ENCODE measurements at regions not wholly inside any gene's neighbourhood (a gene's known extent, or its start where the extent isn't known, plus 50 kb on each side); places are given as distances from the start of the nearest gene placed in this dataset.

DNA sequence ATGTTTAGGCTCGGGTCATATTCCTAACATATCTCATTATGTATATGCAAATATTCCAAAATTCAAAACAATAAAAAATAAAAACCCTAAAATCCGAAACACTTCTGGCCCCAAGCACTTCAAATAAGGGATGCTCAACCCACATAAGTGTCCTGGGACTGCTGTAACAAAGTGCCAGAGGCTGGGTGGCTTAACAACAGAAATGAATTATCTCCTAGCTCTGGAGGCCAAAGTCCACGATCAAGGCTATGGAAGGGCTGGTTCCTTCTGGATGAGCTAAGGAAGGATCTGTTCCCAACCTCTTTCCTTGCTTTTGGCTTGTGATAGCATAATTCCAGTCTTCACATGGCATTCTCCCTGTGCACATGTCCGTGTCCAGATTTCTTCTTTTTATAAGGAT is 181.6 kb upstream of the NFE2L3 start:
- Histone ChIP-seq H3K4ac (ENCODE audit: low read depth, low read length) (no peak overlapping the region), H3K79me1 (ENCODE audit: low read length) (no peaks in the 10 kb centered on the region), H2BK5ac (ENCODE audit: low read length) (no peak overlapping the region), H3K4me3 (ENCODE audit: low read length) (no peak overlapping the region), H2AK5ac (ENCODE audit: low read length) (no peak overlapping the region), H3K18ac (ENCODE audit: low read length) (no peak overlapping the region), H3K27ac (ENCODE audit: low read depth, low read length) (no peak overlapping the region), H3K36me3 (ENCODE audit: control insufficient read depth, insufficient read depth, low read length) (no peaks in the 10 kb centered on the region), H4K5ac (ENCODE audit: low read length) (no peak overlapping the region), H3K79me2 (ENCODE audit: control insufficient read depth, insufficient read depth, low read length) (no peaks in the 10 kb centered on the region), H3K27me3 (ENCODE audit: insufficient read depth, low read length, poor library complexity) (no peaks in the 10 kb centered on the region), H3K4me2 (ENCODE audit: low read length) (no peak overlapping the region), H2BK120ac (ENCODE audit: low read depth, low read length) (no peak overlapping the region), H4K8ac (ENCODE audit: low read depth, low read length) (no peak overlapping the region), H3K4me1 (ENCODE audit: control insufficient read depth, low read depth, low read length) (no peaks in the 10 kb centered on the region), H3K9ac (ENCODE audit: low read length) (no peak overlapping the region), H2BK15ac (replicated peaks; ENCODE audit: low read depth) (no peak overlapping the region), H3K56ac (ENCODE audit: low read length) (no peak overlapping the region), H3K23ac (ENCODE audit: low read length) (no peak overlapping the region)
- no peak for DNase-seq
- 100% methylated on average over 2 of the region's 4 CpGs for WGBS (ENCODE audit: extremely low coverage, insufficient coverage, low lambda C conversion rate)

DNA sequence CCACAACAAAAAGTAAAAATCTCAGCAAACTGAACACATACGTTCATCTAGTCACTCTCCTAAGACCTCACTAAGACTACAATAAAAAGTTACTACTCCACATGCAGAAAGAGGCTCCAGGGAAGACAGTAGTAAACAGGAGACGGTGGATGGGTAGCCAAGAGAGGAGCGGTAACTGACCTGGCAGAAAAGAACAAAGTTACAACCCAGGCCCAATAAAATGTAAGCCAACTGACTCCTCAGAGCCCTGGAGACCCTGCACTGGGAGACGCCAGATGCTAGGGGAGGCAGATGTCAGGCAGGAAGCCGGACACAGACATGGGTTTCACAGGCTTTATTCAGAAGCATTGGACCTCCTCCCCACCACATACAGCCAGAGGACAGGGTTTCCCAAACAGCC is 181.1 kb upstream of the NFE2L3 start:
- H3K18ac ChIP-seq (ENCODE audit: low read length) = no peak overlapping the region
- no peak overlapping the region for H3K4me3 ChIP-seq (ENCODE audit: low read length)
- H3K4me2 ChIP-seq (ENCODE audit: low read length) = no peak overlapping the region
- H3K36me3 ChIP-seq (ENCODE audit: control insufficient read depth, insufficient read depth, low read length) = no peaks in the 10 kb centered on the region
- WGBS (ENCODE audit: extremely low coverage, insufficient coverage, low lambda C conversion rate) = no CpG with 5 or more reads among the region's 5 CpGs
- no peak overlapping the region for H3K9ac ChIP-seq (ENCODE audit: low read length)
- no peak overlapping the region for H3K23ac ChIP-seq (ENCODE audit: low read length)
- H4K5ac ChIP-seq (ENCODE audit: low read length) = no peak overlapping the region
- DNase-seq = no peak
- no peaks in the 10 kb centered on the region for H3K79me1 ChIP-seq (ENCODE audit: low read length)
- H3K27me3 ChIP-seq (ENCODE audit: insufficient read depth, low read length, poor library complexity) = no peaks in the 10 kb centered on the region
- H2BK5ac ChIP-seq (ENCODE audit: low read length) = no peak overlapping the region
- no peak overlapping the region for H2AK5ac ChIP-seq (ENCODE audit: low read length)
- no peaks in the 10 kb centered on the region for H3K79me2 ChIP-seq (ENCODE audit: control insufficient read depth, insufficient read depth, low read length)
- H3K27ac ChIP-seq (ENCODE audit: low read depth, low read length) = no peak overlapping the region
- no peak overlapping the region for H2BK15ac ChIP-seq (replicated peaks; ENCODE audit: low read depth)
- no peak overlapping the region for H3K4ac ChIP-seq (ENCODE audit: low read depth, low read length)
- no peak overlapping the region for H2BK120ac ChIP-seq (ENCODE audit: low read depth, low read length)
- H4K8ac ChIP-seq (ENCODE audit: low read depth, low read length) = no peak overlapping the region
- H3K4me1 ChIP-seq (ENCODE audit: control insufficient read depth, low read depth, low read length) = no peaks in the 10 kb centered on the region
- no peak overlapping the region for H3K56ac ChIP-seq (ENCODE audit: low read length)

DNA sequence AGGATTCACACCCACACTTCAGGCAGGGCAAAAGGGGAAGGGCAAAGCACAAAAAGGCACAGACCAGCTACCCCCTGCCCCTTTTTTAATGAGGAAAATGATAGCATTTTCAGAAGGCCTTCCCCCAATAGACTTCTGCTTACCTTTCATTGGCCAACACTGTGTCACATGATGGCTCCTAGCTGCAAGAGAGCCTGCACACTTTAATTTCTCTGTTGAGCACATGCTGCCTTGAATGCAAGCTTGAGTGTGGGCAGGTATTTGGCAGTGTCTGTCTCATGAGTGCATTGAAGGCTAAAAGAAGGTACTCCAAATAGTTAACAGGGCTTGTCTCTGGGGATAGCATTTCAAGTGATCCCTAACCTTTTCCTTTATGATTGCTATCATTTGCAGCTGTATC is 175.4 kb upstream of the NFE2L3 start:
- Histone ChIP-seq H3K79me2 (ENCODE audit: control insufficient read depth, insufficient read depth, low read length) (no peaks in the 10 kb centered on the region), H4K5ac (ENCODE audit: low read length) (no peak overlapping the region), H3K4me1 (ENCODE audit: control insufficient read depth, low read depth, low read length) (no peaks in the 10 kb centered on the region), H2AK5ac (ENCODE audit: low read length) (no peak overlapping the region), H2BK5ac (ENCODE audit: low read length) (no peak overlapping the region), H3K27me3 (ENCODE audit: insufficient read depth, low read length, poor library complexity) (no peaks in the 10 kb centered on the region), H3K27ac (ENCODE audit: low read depth, low read length) (no peak overlapping the region), H3K36me3 (ENCODE audit: control insufficient read depth, insufficient read depth, low read length) (no peaks in the 10 kb centered on the region), H3K56ac (ENCODE audit: low read length) (no peak overlapping the region), H3K23ac (ENCODE audit: low read length) (no peak overlapping the region), H3K4ac (ENCODE audit: low read depth, low read length) (no peak overlapping the region), H3K9ac (ENCODE audit: low read length) (no peak overlapping the region), H2BK15ac (replicated peaks; ENCODE audit: low read depth) (no peak overlapping the region), H3K79me1 (ENCODE audit: low read length) (no peaks in the 10 kb centered on the region), H3K4me3 (ENCODE audit: low read length) (no peak overlapping the region), H4K8ac (ENCODE audit: low read depth, low read length) (no peak overlapping the region), H3K4me2 (ENCODE audit: low read length) (no peak overlapping the region), H2BK120ac (ENCODE audit: low read depth, low read length) (no peak overlapping the region), H3K18ac (ENCODE audit: low read length) (no peak overlapping the region)
- no peak for DNase-seq

DNA sequence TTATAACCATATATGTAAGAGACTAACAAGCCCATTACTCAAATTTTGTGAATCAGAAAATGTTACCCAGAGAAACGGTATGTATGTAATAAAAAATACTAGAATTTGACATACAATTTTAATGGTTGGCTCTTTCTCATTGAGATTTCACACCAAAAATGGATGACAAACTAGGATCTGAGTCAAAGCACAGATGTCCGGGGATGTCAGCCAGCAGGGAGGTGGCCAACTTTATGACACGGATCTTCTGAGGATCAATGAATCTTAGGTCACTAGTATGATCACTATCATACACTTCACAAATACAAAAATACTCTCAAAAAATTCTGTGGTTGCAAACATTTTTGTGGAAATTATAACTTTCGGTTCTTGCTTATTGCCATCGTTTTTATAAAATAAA is 173.5 kb upstream of the NFE2L3 start:
- Histone ChIP-seq H2AK5ac (ENCODE audit: low read length) (no peak overlapping the region), H2BK120ac (ENCODE audit: low read depth, low read length) (no peak overlapping the region), H4K8ac (ENCODE audit: low read depth, low read length) (no peak overlapping the region), H3K56ac (ENCODE audit: low read length) (no peak overlapping the region), H3K9ac (ENCODE audit: low read length) (no peak overlapping the region), H3K4me2 (ENCODE audit: low read length) (no peak overlapping the region), H4K5ac (ENCODE audit: low read length) (no peak overlapping the region), H3K79me1 (ENCODE audit: low read length) (no peaks in the 10 kb centered on the region), H2BK15ac (replicated peaks; ENCODE audit: low read depth) (no peak overlapping the region), H3K27ac (ENCODE audit: low read depth, low read length) (no peak overlapping the region), H3K18ac (ENCODE audit: low read length) (no peak overlapping the region), H3K79me2 (ENCODE audit: control insufficient read depth, insufficient read depth, low read length) (no peaks in the 10 kb centered on the region), H3K23ac (ENCODE audit: low read length) (no peak overlapping the region), H3K36me3 (ENCODE audit: control insufficient read depth, insufficient read depth, low read length) (no peaks in the 10 kb centered on the region), H3K27me3 (ENCODE audit: insufficient read depth, low read length, poor library complexity) (no peaks in the 10 kb centered on the region), H3K4ac (ENCODE audit: low read depth, low read length) (no peak overlapping the region), H3K4me3 (ENCODE audit: low read length) (no peak overlapping the region), H2BK5ac (ENCODE audit: low read length) (no peak overlapping the region), H3K4me1 (ENCODE audit: control insufficient read depth, low read depth, low read length) (no peaks in the 10 kb centered on the region)
- 100% methylated on average over 2 of the region's 5 CpGs for WGBS (ENCODE audit: extremely low coverage, insufficient coverage, low lambda C conversion rate)
- no peak for DNase-seq

DNA sequence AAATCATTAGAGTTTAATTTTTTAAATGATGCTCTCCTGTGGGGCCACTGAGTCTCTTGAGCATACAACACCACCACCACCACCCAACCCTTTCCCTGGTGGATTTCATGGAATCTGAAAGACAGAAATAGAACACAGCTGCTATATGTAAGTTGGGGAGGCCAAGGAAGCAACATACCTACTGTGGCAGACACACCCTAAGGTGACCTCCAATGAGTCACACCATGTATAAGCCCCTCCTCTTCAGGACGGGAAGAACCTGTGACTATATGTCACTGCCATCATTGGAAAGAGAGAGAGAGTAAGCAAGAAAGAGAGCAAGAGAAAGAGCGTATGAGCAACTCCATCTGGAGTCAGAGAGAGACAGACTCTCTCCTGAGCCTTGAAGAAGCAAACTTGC is 172.4 kb upstream of the NFE2L3 start:
- no peak for DNase-seq
- no peak overlapping the region for H2BK15ac ChIP-seq (replicated peaks; ENCODE audit: low read depth)
- H3K4me1 ChIP-seq (ENCODE audit: control insufficient read depth, low read depth, low read length) = no peaks in the 10 kb centered on the region
- H3K56ac ChIP-seq (ENCODE audit: low read length) = no peak overlapping the region
- no peak overlapping the region for H3K9ac ChIP-seq (ENCODE audit: low read length)
- WGBS (ENCODE audit: extremely low coverage, insufficient coverage, low lambda C conversion rate) = no CpG with 5 or more reads among the region's 2 CpGs
- no peak overlapping the region for H3K4ac ChIP-seq (ENCODE audit: low read depth, low read length)
- H3K79me2 ChIP-seq (ENCODE audit: control insufficient read depth, insufficient read depth, low read length) = no peaks in the 10 kb centered on the region
- H2BK5ac ChIP-seq (ENCODE audit: low read length) = no peak overlapping the region
- H3K23ac ChIP-seq (ENCODE audit: low read length) = no peak overlapping the region
- H2AK5ac ChIP-seq (ENCODE audit: low read length) = no peak overlapping the region
- no peaks in the 10 kb centered on the region for H3K36me3 ChIP-seq (ENCODE audit: control insufficient read depth, insufficient read depth, low read length)
- H2BK120ac ChIP-seq (ENCODE audit: low read depth, low read length) = no peak overlapping the region
- no peak overlapping the region for H3K4me2 ChIP-seq (ENCODE audit: low read length)
- H3K4me3 ChIP-seq (ENCODE audit: low read length) = no peak overlapping the region
- H4K5ac ChIP-seq (ENCODE audit: low read length) = no peak overlapping the region
- H3K27me3 ChIP-seq (ENCODE audit: insufficient read depth, low read length, poor library complexity) = no peaks in the 10 kb centered on the region
- H3K27ac ChIP-seq (ENCODE audit: low read depth, low read length) = no peak overlapping the region
- H3K18ac ChIP-seq (ENCODE audit: low read length) = no peak overlapping the region
- H4K8ac ChIP-seq (ENCODE audit: low read depth, low read length) = no peak overlapping the region
- no peaks in the 10 kb centered on the region for H3K79me1 ChIP-seq (ENCODE audit: low read length)

DNA sequence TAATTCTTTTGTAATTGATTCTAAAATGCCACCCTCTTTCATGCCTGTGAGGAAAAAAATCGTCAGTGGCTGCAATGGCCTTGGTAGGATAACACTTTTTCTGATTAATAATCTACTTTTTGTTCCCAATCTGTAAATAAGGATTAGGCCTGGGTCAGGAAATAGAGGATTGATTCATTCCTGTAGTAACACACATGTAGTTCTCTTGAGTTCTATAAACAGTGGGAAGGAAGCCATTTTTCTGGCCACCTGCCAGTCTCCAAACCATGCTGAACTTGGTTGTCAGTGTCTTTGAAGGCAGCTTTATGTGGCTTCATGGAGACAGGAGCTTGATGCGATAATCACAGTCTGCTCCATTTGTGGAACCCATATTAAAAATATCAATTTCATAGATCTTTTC is 169.3 kb upstream of the NFE2L3 start:
- no peak overlapping the region for H3K4me2 ChIP-seq (ENCODE audit: low read length)
- H4K5ac ChIP-seq (ENCODE audit: low read length) = no peak overlapping the region
- H3K4me3 ChIP-seq (ENCODE audit: low read length) = no peak overlapping the region
- H3K4ac ChIP-seq (ENCODE audit: low read depth, low read length) = no peak overlapping the region
- H3K18ac ChIP-seq (ENCODE audit: low read length) = no peak overlapping the region
- no peak overlapping the region for H2BK15ac ChIP-seq (replicated peaks; ENCODE audit: low read depth)
- H3K79me1 ChIP-seq (ENCODE audit: low read length) = no peaks in the 10 kb centered on the region
- no peak overlapping the region for H3K23ac ChIP-seq (ENCODE audit: low read length)
- no peaks in the 10 kb centered on the region for H3K36me3 ChIP-seq (ENCODE audit: control insufficient read depth, insufficient read depth, low read length)
- H3K9ac ChIP-seq (ENCODE audit: low read length) = no peak overlapping the region
- H3K4me1 ChIP-seq (ENCODE audit: control insufficient read depth, low read depth, low read length) = no peaks in the 10 kb centered on the region
- no peaks in the 10 kb centered on the region for H3K27me3 ChIP-seq (ENCODE audit: insufficient read depth, low read length, poor library complexity)
- H2BK120ac ChIP-seq (ENCODE audit: low read depth, low read length) = no peak overlapping the region
- H3K56ac ChIP-seq (ENCODE audit: low read length) = no peak overlapping the region
- no peak overlapping the region for H2AK5ac ChIP-seq (ENCODE audit: low read length)
- no peak overlapping the region for H3K27ac ChIP-seq (ENCODE audit: low read depth, low read length)
- no peak for DNase-seq
- H4K8ac ChIP-seq (ENCODE audit: low read depth, low read length) = no peak overlapping the region
- WGBS (ENCODE audit: extremely low coverage, insufficient coverage, low lambda C conversion rate) = no CpG with 5 or more reads among the region's 2 CpGs
- no peaks in the 10 kb centered on the region for H3K79me2 ChIP-seq (ENCODE audit: control insufficient read depth, insufficient read depth, low read length)
- H2BK5ac ChIP-seq (ENCODE audit: low read length) = no peak overlapping the region
